NCI-H1694 treated with DMSO at 0.1 percent for 48 hours (cell line): ENCODE measurements at regions not wholly inside any gene's neighbourhood (a gene's known extent, or its start where the extent isn't known, plus 50 kb on each side); places are given as distances from the start of the nearest gene placed in this dataset.
"Not testable (repeated sequence)": the region's sequence is repeated elsewhere in the genome, so short reads cannot be mapped to it uniquely, and the experiment has no call there.

ENCODE experiments used
- DNase-seq: peaks from one replicate; lab custom pipeline; 2025; lab: John Stamatoyannopoulos, UW

DNA sequence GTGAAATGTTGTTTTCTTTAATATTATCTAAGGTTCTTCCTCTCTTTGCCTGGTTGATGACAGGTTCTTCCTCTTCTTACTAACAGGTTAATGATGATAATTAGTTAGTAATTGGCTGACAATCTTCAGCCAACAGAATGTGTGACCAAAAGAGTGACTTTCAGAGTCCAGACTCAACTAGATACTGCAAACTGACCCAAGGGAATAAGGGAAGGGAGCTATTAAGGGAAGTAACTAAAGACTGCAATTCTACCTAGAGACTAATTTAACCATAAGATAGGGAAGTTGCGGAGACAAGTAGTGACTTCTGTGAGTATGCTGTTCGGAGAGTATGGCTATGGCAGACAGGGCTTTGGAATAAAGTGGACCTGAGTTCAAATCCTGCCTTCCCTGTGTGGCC lies 127.3 kb upstream of the TACR1 start:
- no peak for DNase-seq

DNA sequence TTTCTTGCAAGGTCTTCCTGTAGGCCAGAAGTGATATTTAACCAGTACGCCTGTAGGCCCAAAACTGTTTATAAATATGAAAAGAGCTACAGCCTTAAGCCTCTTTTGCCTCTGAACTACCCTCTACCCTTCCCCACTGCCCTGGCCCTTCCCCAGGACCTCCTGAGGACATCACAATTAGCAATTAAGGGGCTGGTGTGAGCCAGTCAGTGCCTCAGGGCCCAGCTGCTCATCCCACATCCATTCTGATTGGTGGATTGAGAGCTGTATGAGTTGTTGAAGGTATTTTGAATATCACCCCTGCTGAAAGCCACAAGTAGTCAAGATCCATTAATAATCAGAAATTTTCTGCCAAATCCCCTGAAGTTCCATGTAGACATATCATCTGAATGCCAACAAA lies 126.3 kb upstream of the TACR1 start:
- no peak for DNase-seq

DNA sequence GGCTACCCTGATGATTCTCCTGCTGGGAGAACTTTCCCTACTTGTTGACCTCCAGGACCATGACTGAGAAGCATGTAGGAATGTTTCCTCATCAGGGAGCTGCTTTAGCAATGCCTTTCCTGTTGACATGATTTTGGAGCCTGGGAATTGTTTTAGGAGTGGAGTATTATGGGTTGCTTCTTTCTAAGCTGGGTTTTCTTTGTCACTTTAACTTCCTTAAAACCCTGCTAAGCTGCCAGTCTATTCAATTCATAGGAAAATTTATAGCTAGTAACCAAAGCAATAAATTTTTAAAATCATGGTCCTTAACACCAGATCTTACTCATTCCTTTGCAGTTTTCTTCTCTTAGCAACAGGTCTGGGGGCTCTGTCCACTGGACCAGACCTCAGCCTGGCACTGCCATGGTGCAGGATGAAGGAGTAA lies 125.6 kb upstream of the TACR1 start:
- DNase-seq: no peak

DNA sequence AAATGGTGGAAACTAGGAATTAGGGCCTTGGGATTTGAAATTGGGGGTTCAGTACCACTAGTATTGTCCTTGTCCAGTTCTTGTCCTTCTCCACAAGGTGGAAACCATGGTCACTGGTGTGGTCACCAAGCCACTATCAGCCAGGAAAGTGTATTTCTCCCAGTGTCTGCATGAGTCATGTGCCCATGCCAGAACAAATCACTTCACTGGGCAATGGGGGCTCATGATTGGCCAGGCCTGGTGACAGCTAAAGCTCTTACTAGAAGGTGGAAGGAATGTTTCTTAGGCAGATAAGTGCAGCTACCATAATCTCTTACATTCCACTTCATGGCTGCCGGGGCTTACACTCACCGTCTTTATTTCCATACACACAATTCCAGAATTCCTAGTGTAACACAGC lies 124.8 kb upstream of the TACR1 start:
- no peak for DNase-seq

DNA sequence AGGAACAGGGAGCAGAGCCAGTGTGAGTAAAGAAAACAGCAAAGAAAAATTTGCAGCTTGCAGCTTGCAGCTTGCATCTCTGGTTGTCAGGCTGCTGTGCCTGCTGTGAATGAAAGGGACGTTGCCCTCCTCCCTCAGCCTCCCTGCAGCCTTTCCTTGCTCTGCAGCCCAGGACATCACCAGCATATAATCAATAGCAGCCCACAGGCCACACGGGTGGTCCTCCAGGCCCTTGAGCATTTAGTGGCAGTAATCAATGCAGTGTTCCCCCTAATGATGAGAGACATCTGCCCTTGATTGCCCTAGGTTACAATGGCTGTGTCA lies 122.2 kb upstream of the TACR1 start:
- no peak for DNase-seq

DNA sequence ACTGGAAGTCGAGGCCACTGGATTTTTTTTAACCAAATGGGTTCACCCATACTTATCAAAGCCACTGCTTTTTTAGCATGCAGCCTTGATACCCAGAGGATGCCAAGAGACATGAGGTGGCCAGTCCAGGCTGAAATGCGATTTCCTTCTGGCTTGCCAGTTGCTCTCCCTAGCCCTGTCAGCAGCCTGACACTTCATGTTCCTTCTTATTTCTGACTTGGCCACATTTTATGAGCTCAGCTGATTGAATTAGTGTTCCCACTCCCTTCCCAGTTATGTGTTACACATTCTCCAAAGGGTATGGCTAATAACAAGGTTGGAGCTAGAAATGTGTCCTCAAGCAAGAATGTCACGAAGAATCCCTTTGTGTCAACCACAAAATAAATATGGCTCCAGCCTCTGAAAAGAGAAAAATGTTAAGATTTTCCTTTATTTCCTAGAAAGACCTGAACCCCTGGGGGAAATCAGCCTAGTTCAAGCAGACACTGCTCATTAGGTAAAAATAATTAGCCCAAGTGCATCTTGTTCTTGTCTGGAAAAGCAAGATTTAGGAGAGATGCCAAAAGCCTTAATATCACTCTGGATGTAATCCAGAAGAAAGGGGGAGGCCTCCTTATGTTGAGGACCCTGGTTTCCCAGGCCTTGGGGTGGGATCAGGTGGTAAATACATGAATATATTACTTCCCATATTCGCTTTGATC lies 121.7 kb upstream of the TACR1 start:
- DNase-seq: no peak

DNA sequence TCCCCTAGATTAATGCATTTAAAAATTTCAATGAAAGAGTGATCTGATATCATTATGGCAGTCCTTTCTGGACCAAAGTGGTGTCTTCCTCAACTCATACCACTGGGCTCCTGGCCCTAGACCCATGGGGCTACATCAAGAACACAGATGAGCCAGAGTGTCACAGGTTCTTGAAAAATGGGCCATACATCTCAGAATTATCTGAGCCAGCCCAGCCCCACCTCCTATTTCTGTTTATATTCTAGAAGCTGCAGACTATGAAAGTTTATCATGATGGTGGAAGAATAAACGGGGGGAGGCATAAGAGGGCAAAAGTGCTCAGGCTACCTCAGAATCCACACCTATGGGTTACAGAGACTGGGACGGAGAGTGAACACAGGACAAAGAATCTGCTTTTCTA lies 120.6 kb upstream of the TACR1 start:
- no peak for DNase-seq

DNA sequence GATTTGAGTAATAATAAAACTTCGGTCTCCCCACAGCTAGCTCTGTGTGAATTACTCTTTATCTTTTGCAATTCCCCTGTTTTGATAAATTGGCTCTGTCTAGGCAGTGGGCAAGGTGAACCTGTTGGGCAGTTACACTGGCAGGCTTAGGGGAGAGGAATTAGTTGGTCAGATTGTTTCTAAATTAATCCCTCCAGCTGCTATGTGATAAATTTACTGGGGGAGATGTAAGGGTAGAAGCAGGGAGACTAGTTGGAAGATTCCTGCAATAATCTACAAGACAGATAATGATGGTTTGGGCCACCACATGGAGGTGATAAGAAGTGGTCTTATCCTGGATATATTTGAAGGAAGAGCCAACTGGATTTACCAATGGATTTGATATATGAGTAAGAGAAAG lies 118.5 kb upstream of the TACR1 start:
- no peak for DNase-seq

DNA sequence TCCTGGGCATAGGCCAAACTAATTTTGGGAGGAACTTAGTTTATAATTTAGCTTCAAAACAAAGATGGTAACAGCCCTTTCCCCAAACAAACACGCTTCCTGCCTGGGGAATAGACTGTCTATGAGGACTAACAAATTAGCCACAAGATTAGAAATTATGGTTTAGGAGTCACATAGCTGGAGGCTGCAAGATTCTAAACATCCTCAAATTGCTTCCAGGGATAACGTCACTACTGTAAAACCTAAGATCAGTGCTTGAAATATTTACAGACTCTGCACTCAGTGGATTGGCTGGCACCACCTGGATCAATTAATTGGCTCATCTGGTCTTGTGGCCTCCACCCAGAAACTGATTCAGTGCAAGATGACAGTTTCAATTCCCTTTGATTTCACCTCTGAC lies 118.0 kb upstream of the TACR1 start:
- DNase-seq: no peak

DNA sequence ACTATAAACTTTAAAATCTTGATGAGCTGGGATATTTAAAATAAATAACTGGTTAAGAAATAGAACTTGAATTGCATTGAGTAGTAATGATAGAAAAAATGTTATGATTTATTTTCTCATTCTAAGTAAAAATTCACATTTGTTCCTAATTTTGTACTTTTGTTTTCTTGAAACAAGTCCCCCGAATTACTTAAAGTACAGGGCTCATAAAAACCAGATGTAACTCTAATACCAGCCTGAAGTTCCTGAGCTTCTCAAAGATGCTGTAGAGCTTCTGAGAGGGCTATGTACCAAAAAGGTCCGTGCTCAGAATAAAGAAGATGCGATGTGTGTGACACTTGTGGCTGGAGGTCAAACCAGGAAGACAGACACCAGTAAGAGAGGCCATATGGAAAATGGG lies 116.1 kb upstream of the TACR1 start:
- DNase-seq: no peak

DNA sequence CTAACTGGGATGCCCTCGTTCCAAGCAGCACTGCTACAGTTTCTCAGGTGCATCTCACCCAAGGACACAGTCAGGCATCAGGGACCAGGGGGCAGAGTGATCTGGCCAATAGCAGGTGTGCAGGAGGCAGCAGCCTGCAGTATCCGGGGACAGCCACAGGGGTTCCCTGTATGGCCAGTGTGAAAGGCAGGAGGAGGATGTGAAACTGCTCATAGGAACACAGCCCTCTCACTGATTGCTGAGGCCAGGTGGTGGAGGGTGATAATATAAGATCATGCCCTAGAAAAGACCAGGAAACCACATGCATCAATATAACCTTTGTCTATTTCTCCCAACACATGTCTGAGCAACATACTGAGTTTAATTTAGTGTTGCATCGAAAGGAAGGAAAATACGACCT lies 112.7 kb upstream of the TACR1 start:
- DNase-seq: no peak

DNA sequence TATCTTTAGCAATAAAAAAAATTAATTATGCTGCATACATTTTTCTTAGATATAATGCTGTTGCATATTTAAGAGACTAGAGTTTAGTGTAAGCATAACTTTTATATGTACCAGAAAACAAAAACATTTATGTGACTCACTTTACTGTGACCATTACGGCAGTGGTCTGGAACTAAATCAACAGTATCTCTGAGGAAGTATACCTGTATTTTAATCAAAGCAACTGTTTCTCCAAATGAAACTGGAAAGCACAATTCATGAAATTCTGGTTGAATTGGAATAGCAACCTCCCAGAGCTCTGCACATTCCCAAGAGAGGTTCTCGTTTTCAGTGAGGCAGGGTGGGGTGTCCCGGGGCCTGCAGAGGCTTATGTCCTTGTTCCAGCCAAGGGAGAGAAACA lies 112.2 kb upstream of the TACR1 start:
- no peak for DNase-seq

DNA sequence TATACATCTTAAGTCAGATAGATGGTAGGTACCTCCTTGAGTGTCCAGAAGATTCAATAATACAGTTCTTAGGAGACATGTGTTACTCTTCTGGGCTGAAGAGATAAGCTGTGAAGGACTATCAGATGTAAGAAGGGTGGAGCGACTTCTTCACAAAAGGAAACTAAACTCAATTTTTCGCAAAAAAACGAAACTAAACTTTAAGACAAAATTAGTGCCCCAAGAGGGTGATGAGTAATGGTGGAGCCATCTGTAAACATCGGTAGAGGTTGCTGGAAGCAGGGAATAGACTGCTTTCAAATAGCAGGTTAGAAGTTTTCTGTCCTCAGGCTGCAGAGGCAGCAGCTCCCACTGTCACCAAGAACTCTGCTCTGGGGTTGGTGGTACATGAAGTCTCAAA lies 111.6 kb upstream of the TACR1 start:
- no peak for DNase-seq

DNA sequence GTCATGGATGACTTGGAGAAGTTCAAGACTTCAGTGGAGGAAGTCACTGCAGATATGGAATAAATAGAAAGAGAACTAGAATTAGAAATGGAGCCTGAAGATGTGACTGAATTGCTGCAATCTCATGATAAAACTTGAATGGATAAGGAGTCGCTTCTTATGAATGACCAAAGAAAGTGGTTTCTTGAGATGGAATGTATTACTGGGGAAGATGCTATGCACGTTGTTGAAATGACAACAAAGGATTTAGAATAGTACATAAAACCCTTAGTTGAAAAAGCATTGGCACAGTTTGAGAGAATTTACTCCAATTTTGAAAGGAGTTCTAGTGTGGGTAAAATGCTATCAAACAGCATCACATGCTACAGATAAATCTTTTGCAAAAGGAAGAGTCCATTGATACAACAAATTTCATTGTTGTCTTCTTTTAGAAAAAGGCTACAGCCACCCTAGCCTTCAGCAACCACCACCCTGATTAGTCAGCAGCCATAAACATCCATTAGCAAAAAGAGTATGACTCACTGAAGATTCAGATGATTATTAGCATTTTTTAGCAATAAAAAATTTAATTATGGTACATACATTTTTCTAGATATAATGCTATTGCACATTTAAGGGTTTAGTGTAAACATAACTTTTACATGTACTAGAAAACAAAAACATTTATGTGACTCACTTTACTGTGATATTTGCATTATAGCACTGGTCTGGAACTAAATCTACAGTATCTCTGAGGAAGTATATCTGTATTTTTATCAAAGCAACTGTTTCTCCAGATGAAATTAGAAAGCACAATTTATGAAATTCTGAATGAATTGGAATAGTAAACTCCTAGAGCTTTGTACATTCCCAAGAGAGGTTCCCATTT lies 110.5 kb upstream of the TACR1 start:
- no peak for DNase-seq

DNA sequence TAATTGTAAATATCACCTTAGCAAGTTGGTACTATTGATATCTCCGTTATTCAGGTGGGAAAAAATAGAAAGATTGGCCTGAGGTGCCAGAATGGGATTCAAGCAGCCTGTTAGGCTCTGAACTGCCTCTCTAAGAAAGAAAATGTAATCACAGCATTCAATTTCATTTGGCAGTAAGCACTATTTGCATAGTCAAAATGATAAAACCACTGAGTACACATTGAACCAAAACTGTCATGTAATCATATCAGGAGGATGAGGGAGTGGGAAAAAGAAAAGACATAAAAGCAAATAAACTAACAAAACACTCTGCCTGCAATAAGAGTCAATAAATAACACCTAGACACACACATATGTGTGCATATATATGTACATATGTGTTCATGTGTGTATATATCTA lies 103.9 kb upstream of the TACR1 start:
- no peak for DNase-seq

DNA sequence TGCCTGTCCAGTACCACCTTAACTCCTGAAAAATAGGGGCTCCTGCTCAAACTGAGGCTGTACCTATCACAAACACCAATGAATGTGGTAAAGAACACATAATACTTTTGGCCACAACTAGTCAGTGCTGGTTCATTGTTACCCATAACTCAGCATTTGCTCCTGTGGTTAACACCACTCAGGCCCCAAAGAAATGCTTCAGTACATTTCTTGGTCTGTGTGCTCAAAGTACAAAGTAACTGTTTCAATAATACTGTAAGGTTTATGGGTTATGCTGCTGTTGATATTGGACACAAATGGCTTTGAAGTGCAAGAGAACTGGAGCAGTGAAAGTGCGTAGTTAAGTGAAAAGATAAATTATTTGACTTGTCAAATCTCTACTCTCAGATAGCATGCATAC lies 95.0 kb upstream of the TACR1 start:
- no peak for DNase-seq

DNA sequence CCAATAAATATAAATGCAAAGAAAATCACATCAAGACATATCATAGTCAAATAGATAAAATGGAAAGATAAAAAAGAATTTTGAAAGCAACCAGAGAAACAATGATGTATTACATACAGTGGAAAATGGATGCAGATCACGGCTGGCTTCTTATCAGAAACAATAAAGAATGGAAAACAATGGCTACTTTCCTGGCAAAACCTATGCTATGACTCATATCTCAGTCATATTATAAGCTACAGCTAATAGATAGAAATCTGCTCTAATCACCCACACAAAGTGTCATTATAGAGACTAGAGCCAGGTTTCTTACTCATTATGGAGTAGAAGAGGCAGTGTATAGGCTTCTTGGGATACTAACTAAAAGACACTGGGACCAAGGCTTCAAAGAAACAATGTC lies 93.5 kb upstream of the TACR1 start:
- no peak for DNase-seq

DNA sequence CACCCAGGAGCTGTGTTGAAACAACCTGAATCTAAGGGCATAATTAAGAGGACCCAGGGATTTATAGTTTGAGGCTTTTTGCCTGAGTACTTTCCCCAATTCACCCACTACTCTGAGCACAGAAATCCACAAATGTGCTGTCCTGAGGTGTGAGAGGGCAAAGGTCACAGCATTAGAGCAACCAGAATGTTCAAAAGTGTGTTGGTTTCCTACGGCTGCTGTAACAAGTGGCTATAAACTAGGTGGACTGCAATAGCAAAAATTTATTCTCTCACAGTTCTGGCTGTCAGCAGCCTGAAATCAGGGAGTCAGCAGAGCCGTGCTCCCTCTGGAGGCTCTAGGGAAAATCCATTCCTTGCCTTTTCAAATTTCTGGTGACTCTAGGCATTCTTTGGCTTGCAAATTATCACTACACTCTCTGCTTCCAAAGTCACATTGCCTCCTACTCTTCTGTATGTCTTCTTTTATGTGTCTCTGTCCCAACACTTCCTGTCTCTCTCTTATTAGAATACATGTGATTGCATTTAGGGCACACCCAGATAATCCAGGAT lies 91.4 kb upstream of the TACR1 start:
- DNase-seq: no peak

DNA sequence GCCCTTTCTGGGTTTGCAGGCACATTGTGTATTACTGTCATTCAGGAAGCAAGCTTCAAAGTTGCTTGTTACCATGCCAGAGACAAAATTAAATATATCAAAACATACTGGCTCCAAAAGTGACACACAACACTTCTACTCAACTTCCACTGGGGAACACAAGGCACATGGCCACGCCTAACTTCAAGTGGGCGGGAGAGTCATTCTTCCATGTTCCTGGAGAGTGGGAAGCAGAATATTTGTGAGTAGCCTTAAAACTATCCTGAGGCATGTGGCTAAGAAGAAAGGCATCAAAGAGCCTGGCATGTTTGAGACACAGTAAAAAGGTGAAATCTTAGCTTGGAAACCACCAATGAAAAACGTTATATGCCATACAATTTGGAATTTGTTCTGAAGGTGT lies 90.5 kb upstream of the TACR1 start:
- no peak for DNase-seq

DNA sequence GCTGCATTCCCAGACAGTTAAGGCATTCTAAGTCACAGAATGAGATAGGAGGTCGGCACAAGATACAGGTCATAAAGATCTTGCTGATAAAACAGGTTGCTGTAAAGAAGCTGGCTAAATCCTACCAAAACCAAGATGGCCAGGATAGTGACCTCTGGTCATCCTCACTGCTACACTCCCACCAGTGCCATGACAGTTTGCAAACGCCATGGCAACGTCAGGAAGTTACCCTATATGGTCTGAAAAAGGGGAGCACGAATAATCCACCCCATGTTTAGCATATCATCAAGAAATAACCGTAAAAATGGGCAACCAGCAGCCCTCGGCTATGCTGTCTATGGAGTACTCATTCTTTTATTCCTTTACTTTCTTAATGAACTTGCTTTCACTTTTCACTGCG lies 89.9 kb upstream of the TACR1 start:
- not testable (repeated sequence) for DNase-seq

DNA sequence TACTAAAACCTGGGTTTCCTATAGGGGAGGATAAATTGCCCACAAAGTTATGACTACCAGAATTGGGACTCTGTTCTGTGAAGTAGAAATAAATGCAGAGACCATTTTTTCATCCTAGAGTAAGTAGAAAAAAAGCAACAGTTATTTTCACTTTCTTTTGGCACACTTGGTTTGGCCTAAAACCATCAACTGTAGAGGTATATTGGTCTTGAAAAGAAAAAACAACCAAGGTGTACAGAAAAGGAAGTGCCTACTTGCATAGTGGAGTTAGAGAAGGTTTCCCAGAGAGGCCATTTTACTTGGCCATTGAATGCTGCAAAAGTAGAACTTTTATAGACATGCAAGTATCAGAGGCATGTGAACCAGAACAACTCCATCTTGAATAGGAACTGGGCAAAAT lies 89.4 kb upstream of the TACR1 start:
- no peak for DNase-seq

DNA sequence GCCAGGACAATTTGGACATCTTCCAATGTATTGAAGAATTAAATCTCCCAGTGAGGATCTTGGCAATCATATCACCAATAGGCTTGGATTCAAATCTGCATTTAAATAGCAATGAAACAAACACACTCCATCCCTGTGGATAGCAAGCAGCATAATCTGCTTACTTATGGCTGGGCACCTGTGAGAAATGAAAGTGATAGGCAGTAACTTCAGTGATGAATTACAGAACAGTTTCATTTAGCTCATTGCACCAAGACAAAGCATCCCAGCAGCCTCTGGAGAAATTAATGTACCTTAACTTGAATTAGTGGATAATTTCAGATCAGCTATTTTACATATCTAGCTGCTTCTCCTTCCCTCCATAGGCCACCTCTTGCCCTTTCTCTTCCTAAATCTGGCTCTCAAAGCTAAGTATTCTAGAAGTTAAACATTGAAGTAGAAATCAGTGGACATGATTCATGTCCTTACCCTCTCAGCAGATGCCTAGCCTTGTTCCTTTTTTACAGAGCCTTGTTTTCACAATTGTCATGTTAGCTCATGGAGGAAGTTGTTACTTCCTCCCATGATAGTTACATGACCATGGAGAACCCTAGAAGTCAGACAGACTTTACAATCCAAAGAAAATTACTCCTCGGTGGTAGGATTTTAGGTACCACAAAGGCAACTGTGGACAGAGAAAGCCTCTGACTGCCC lies 88.5 kb upstream of the TACR1 start:
- no peak for DNase-seq

DNA sequence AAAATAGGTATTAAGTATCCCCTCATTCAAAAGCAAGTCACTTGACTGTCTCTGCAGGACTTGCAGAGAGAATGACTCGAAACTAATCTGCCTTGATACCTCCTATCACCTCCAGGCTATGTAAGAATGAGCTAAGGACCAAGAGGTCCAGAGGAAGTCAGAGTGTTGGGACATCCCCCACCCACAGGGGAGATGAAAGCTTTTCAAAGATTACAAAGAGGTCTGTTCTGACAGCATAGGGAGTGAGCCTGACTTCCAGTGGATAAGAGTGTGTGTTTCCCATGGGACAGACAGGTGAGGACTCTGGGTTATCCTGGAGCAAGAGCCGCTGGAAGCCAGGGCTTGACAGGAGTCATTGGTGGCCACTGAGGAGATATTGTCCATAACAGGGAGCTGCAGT lies 85.0 kb upstream of the TACR1 start:
- no peak for DNase-seq
